ENCODE measurements at regions not wholly inside any gene's neighbourhood (a gene's known extent, or its start where the extent isn't known, plus 50 kb on each side); places are given as distances from the start of the nearest gene placed in this dataset.

GRCh38 chr10:56240471-56240870 lies 120.6 kb downstream of the ZWINT start:
- H3K79me1 ChIP-seq (ENCODE audit: low read depth, low read length): no peaks in the 10 kb centered on the region
- no peak overlapping the region for H2BK120ac ChIP-seq (replicated peaks; ENCODE audit: low read depth, low read length)
- H4K8ac ChIP-seq (ENCODE audit: extremely low read depth, insufficient read depth, low read length): no peak overlapping the region
- H4K91ac ChIP-seq (replicated peaks; ENCODE audit: insufficient read length, low read length): no peak overlapping the region
- no peak overlapping the region for H4K5ac ChIP-seq (ENCODE audit: insufficient read length, low read depth, low read length)
- no peak overlapping the region for H3K18ac ChIP-seq (ENCODE audit: extremely low read depth, low read length)
- no peak for FAIRE-seq
- 89% methylated on average over 5 of the region's 5 CpGs; no CpG with 5 or more reads in 1 of the 2 experiments for WGBS, 2 experiments (ENCODE audit: extremely low coverage in 1 of 2, insufficient coverage in 1 of 2, insufficient read length in 1 of 2, insufficient replicate concordance in 2 of 2, low coverage in 1 of 2, low lambda C conversion rate in 2 of 2, missing lambda C conversion rate in 1 of 2)
- no peak overlapping the region for H3K23ac ChIP-seq (ENCODE audit: insufficient read length)
- no peaks in the 10 kb centered on the region; the same call in 1 of the 2 replicates for H3K23me2 ChIP-seq (ENCODE audit: low read depth, low read length)
- H2BK12ac ChIP-seq (ENCODE audit: low read depth, low read length): no peak overlapping the region
- H3K4me2 ChIP-seq (ENCODE audit: insufficient read depth in 1 of 2, low read depth in 2 of 2, low read length in 2 of 2): no peak overlapping the region
- H3K4ac ChIP-seq (replicated peaks; ENCODE audit: insufficient read length, low read depth, low read length): no peak overlapping the region
- no peak overlapping the region for H3K27ac ChIP-seq (ENCODE audit: low read depth, low read length)
- H3K9me3 ChIP-seq (ENCODE audit: insufficient read depth in 2 of 2, low read depth in 1 of 2, low read length in 1 of 2): no peaks in the 10 kb centered on the region
- no peak overlapping the region for H2BK5ac ChIP-seq (ENCODE audit: low read depth, low read length)
- no peak overlapping the region for H2BK15ac ChIP-seq (ENCODE audit: low read length)
- H3K36me3 ChIP-seq (ENCODE audit: control insufficient read depth in 2 of 4, insufficient read depth in 4 of 4, low read length in 3 of 4): no peaks in the 10 kb centered on the region
- peaks cover 0 to 1% (median 0%) of the 10 kb centered on the region in 4 experiments; a peak in 1 of 7 replicates for H3K27me3 ChIP-seq (replicated peaks in 1 of 4; ENCODE audit: control insufficient read depth in 3 of 4, extremely low read depth in 1 of 4, insufficient read depth in 3 of 4, low read length in 3 of 4)
- H3K56ac ChIP-seq (replicated peaks; ENCODE audit: insufficient read length, low read depth, low read length): no peak overlapping the region
- no peak overlapping the region for H3K9ac ChIP-seq (replicated peaks in 1 of 4; ENCODE audit: extremely low read depth in 1 of 4, low read depth in 3 of 4, low read length in 3 of 4)
- POLR2A ChIA-PET (ENCODE audit: partially characterized antibody): no interaction called here
- TF ChIP-seq SIRT6 (IDR thresholded peaks at IDR 0.05; ENCODE audit: low read length) (no peak), GTF2F1 (IDR thresholded peaks at IDR 0.05; ENCODE audit: borderline replicate concordance, low read depth, low read length) (no peak), POU5F1 (IDR thresholded peaks at IDR 0.05; ENCODE audit: low read depth, low read length) (no peak), TAF1 (IDR thresholded peaks at IDR 0.05; ENCODE audit: low read depth, low read length) (no peak), ATF2 (IDR thresholded peaks at IDR 0.05; ENCODE audit: low read length) (no peak), KDM1A (IDR thresholded peaks at IDR 0.05; ENCODE audit: borderline replicate concordance, low read length) (no peak), HDAC2 (IDR thresholded peaks at IDR 0.05; ENCODE audit: borderline replicate concordance in 1 of 2, low read depth in 2 of 2, low read length in 2 of 2) (no peak), TCF12 (IDR thresholded peaks at IDR 0.05; ENCODE audit: low read depth, low read length) (no peak), CEBPB (IDR thresholded peaks at IDR 0.05; ENCODE audit: low read depth, low read length) (no peak), FOSL1 (IDR thresholded peaks at IDR 0.05; ENCODE audit: insufficient read depth, low read depth, low read length) (no peak), GABPA (IDR thresholded peaks at IDR 0.05; ENCODE audit: borderline replicate concordance, insufficient read depth, low read length) (no peak)
- no peak overlapping the region for H2AFZ ChIP-seq (ENCODE audit: low read length)
- no peaks in the 10 kb centered on the region for H4K20me1 ChIP-seq (replicated peaks in 1 of 2; ENCODE audit: control insufficient read depth in 1 of 2, insufficient read depth in 2 of 2, low read length in 2 of 2)
- no peak overlapping the region for H2AK5ac ChIP-seq (ENCODE audit: low read depth, low read length)
- H3K4me1 ChIP-seq (replicated peaks in 1 of 4; ENCODE audit: control insufficient read depth in 3 of 4, insufficient read depth in 4 of 4, low read length in 3 of 4): no peaks in the 10 kb centered on the region
- H3K14ac ChIP-seq (ENCODE audit: insufficient read length): no peak overlapping the region
- H2BK20ac ChIP-seq (ENCODE audit: low read length): no peak overlapping the region
- no peaks in the 10 kb centered on the region for H3K79me2 ChIP-seq (ENCODE audit: control insufficient read depth in 1 of 2, insufficient read depth in 2 of 2, low read length in 2 of 2)
- no peak overlapping the region for H3K4me3 ChIP-seq (ENCODE audit: extremely low read depth in 1 of 4, insufficient read depth in 2 of 4, low read depth in 3 of 4, low read length in 4 of 4)
- CTCF ChIA-PET (ENCODE audit: partially characterized antibody): no interaction called here
- DNase-seq (ENCODE audit: low read depth in 1 of 2, low spot score in 2 of 2): no peak

Data from H1 (cell line).